ENCODE measurements at regions not wholly inside any gene's neighbourhood (a gene's known extent, or its start where the extent isn't known, plus 50 kb on each side); places are given as distances from the start of the nearest gene placed in this dataset.
A peak's percentile ranks its signal among the peaks of the same experiment; 100 is the strongest.
"Not testable (repeated sequence)": the region's sequence is repeated elsewhere in the genome, so short reads cannot be mapped to it uniquely, and the experiment has no call there.

- DNase-seq, result not testable (repeated sequence)
Measured at GRCh38 chr2:132332345-132333033, 84.1 kb upstream of the GPR39 start.

- DNase-seq, result not testable (repeated sequence)
Measured at GRCh38 chr2:132337135-132337534, 79.5 kb upstream of the GPR39 start.

- DNase-seq, result not testable (repeated sequence)
Measured at GRCh38 chr2:132337844-132338243, 78.8 kb upstream of the GPR39 start.

- DNase-seq, result not testable (repeated sequence)
Measured at GRCh38 chr2:132347041-132347780, 69.4 kb upstream of the GPR39 start.

GRCh38 chr2:132349092-132349687 lies 67.4 kb upstream of the GPR39 start:
- not testable (repeated sequence) for DNase-seq

- DNase-seq, result not testable (repeated sequence)
Measured at GRCh38 chr2:132351668-132352067, 64.9 kb upstream of the GPR39 start.

GRCh38 chr2:132352481-132353001 lies 64.1 kb upstream of the GPR39 start:
- peak in 1 of 2 experiments; percentile 16 for DNase-seq

- peak in 1 of 2 experiments; percentile 15 for DNase-seq
Measured at GRCh38 chr2:132353380-132353779, 63.2 kb upstream of the GPR39 start.

- DNase-seq, result not testable (repeated sequence)
Measured at GRCh38 chr2:132360964-132361363, 55.6 kb upstream of the GPR39 start.

- DNase-seq, result not testable (repeated sequence)
Measured at GRCh38 chr2:132361498-132361897, 55.1 kb upstream of the GPR39 start.

GRCh38 chr2:132363352-132363751 lies 53.3 kb upstream of the GPR39 start:
- DNase-seq, result not testable (repeated sequence)

- DNase-seq, result not testable (repeated sequence)
Measured at GRCh38 chr2:132365963-132366362, 50.6 kb upstream of the GPR39 start.

GRCh38 chr2:132366421-132367180 lies 50.0 kb upstream of the GPR39 start:
- DNase-seq, result no peak
